ENCODE measurements at regions not wholly inside any gene's neighbourhood (a gene's known extent, or its start where the extent isn't known, plus 50 kb on each side); places are given as distances from the start of the nearest gene placed in this dataset.

DNA sequence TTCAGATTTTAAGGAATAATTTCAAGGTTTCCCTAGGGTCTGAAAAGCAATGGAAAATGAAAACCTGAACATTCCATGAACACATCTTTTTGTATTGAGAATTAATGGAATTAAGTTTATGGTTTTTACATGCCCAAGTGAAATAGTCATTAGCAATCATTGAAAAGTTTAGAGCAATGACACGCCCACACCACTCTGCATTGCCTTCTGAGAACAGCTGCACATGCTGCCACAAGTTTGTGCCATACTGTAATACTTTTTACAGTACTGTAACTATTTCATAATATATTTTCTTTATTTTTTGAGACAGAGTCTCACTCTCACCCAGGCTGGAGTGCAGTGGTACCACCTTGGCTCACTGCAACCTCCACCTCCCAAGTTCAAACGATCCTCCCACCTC, 345.2 kb upstream of the PMFBP1 start:
- no peak for FAIRE-seq
- Histone ChIP-seq H3K4me1 (replicated peaks in 1 of 2; ENCODE audit: control insufficient read depth in 2 of 2, insufficient read depth in 2 of 2, low read length in 2 of 2) (no peaks in the 10 kb centered on the region), H3K9ac (ENCODE audit: insufficient read depth in 1 of 2, low read depth in 2 of 2, low read length in 2 of 2) (no peak overlapping the region), H3K9me3 (replicated peaks; ENCODE audit: control insufficient read depth, insufficient read depth, low read depth, low read length) (no peaks in the 10 kb centered on the region), H2AFZ (ENCODE audit: low read depth, low read length) (no peak overlapping the region), H3K27ac (ENCODE audit: extremely low read depth, low read depth, low read length) (no peak overlapping the region), H3K79me2 (ENCODE audit: control insufficient read depth, insufficient read depth, low read length) (no peaks in the 10 kb centered on the region), H3K9me1 (ENCODE audit: control insufficient read depth, insufficient read depth, low read length) (no peaks in the 10 kb centered on the region), H4K20me1 (replicated peaks; ENCODE audit: control insufficient read depth, insufficient read depth, low read length) (no peaks in the 10 kb centered on the region), H3K27me3 (ENCODE audit: control insufficient read depth in 2 of 2, insufficient read depth in 2 of 2, low read length in 2 of 2) (no peaks in the 10 kb centered on the region), H3K4me2 (ENCODE audit: insufficient read depth, low read length) (no peak overlapping the region), H3K4me3 (no peak overlapping the region), H3K36me3 (ENCODE audit: control insufficient read depth, insufficient read depth, low read length) (peaks cover under 1% of the 10 kb centered on the region; the same call in 1 of the 3 replicates)
- in situ Hi-C loops (cut with MboI), result no loop called here
- 50% methylated on average over 2 of the region's 2 CpGs for WGBS (ENCODE audit: insufficient coverage, low coverage, missing lambda C conversion rate)
- CTCF ChIA-PET (ENCODE audit: low intra/inter-chr PET ratio), result no interaction called here
- DNase-seq (ENCODE audit: extremely low read depth in 1 of 4, low spot score in 3 of 4), result no peak
- no peak for ATAC-seq
- TF ChIP-seq FUS (optimal IDR thresholded peaks at IDR 0.05; ENCODE audit: low read depth, low read length) (no peak), TRIM24 (IDR thresholded peaks at IDR 0.05) (no peak), BRD4 (IDR thresholded peaks at IDR 0.05) (no peak), NFXL1 (CRISPR knock-in tag; IDR thresholded peaks at IDR 0.05) (no peak), ZNF586 (CRISPR knock-in tag; conservative IDR thresholded peaks at IDR 0.05) (no peak), HCFC1 (IDR thresholded peaks at IDR 0.05; ENCODE audit: low read depth, low read length) (no peak), ETV6 (IDR thresholded peaks at IDR 0.05; ENCODE audit: borderline replicate concordance in 1 of 2, low read depth in 2 of 2, low read length in 1 of 2) (no peak), ETV6 (CRISPR knock-in tag; IDR thresholded peaks at IDR 0.05; ENCODE audit: borderline replicate concordance) (no peak)
- TF ChIP-seq, protein P1, sequence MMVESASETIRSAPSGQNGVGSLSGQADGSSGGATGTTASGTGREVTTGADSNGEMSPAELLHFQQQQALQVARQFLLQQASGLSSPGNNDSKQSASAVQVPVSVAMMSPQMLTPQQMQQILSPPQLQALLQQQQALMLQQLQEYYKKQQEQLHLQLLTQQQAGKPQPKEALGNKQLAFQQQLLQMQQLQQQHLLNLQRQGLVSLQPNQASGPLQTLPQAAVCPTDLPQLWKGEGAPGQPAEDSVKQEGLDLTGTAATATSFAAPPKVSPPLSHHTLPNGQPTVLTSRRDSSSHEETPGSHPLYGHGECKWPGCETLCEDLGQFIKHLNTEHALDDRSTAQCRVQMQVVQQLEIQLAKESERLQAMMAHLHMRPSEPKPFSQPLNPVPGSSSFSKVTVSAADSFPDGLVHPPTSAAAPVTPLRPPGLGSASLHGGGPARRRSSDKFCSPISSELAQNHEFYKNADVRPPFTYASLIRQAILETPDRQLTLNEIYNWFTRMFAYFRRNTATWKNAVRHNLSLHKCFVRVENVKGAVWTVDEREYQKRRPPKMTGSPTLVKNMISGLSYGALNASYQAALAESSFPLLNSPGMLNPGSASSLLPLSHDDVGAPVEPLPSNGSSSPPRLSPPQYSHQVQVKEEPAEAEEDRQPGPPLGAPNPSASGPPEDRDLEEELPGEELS (CRISPR knock-in tag; IDR thresholded peaks at IDR 0.05; ENCODE audit: borderline replicate concordance), result no peak
- TF ChIP-seq, protein P2, sequence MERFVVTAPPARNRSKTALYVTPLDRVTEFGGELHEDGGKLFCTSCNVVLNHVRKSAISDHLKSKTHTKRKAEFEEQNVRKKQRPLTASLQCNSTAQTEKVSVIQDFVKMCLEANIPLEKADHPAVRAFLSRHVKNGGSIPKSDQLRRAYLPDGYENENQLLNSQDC (CRISPR knock-in tag; IDR thresholded peaks at IDR 0.05), result no peak
- TF ChIP-seq, protein P3, sequence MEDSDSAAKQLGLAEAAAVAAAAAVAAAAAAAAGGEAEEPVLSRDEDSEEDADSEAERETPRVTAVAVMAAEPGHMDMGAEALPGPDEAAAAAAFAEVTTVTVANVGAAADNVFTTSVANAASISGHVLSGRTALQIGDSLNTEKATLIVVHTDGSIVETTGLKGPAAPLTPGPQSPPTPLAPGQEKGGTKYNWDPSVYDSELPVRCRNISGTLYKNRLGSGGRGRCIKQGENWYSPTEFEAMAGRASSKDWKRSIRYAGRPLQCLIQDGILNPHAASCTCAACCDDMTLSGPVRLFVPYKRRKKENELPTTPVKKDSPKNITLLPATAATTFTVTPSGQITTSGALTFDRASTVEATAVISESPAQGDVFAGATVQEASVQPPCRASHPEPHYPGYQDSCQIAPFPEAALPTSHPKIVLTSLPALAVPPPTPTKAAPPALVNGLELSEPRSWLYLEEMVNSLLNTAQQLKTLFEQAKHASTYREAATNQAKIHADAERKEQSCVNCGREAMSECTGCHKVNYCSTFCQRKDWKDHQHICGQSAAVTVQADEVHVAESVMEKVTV (CRISPR knock-in tag; IDR thresholded peaks at IDR 0.05), result no peak
- TF ChIP-seq, protein P4, sequence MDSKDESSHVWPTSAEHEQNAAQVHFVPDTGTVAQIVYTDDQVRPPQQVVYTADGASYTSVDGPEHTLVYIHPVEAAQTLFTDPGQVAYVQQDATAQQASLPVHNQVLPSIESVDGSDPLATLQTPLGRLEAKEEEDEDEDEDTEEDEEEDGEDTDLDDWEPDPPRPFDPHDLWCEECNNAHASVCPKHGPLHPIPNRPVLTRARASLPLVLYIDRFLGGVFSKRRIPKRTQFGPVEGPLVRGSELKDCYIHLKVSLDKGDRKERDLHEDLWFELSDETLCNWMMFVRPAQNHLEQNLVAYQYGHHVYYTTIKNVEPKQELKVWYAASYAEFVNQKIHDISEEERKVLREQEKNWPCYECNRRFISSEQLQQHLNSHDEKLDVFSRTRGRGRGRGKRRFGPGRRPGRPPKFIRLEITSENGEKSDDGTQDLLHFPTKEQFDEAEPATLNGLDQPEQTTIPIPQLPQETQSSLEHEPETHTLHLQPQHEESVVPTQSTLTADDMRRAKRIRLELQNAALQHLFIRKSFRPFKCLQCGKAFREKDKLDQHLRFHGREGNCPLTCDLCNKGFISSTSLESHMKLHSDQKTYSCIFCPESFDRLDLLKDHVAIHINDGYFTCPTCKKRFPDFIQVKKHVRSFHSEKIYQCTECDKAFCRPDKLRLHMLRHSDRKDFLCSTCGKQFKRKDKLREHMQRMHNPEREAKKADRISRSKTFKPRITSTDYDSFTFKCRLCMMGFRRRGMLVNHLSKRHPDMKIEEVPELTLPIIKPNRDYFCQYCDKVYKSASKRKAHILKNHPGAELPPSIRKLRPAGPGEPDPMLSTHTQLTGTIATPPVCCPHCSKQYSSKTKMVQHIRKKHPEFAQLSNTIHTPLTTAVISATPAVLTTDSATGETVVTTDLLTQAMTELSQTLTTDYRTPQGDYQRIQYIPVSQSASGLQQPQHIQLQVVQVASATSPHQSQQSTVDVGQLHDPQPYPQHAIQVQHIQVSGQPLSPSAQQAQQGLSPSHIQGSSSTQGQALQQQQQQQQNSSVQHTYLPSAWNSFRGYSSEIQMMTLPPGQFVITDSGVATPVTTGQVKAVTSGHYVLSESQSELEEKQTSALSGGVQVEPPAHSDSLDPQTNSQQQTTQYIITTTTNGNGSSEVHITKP (IDR thresholded peaks at IDR 0.05; ENCODE audit: partially characterized antibody), result no peak
- TF ChIP-seq, protein P5, sequence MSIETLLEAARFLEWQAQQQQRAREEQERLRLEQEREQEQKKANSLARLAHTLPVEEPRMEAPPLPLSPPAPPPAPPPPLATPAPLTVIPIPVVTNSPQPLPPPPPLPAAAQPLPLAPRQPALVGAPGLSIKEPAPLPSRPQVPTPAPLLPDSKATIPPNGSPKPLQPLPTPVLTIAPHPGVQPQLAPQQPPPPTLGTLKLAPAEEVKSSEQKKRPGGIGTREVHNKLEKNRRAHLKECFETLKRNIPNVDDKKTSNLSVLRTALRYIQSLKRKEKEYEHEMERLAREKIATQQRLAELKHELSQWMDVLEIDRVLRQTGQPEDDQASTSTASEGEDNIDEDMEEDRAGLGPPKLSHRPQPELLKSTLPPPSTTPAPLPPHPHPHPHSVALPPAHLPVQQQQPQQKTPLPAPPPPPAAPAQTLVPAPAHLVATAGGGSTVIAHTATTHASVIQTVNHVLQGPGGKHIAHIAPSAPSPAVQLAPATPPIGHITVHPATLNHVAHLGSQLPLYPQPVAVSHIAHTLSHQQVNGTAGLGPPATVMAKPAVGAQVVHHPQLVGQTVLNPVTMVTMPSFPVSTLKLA (conservative IDR thresholded peaks at IDR 0.05), result no peak
- POLR2A ChIA-PET, result no interaction called here
- no TSS peak for BruUV-seq (replicated peaks)
- intact Hi-C loops (cut with micrococcal nuclease), result no loop called here

All from K562 (cell line).